Hematopoietic multipotent progenitor cell treated with erythropoietin and hydrocortisone succinate and interleukin-3 and kit ligand, for 8 days (in vitro differentiated cells): ENCODE measurements at regions not wholly inside any gene's neighbourhood (a gene's known extent, or its start where the extent isn't known, plus 50 kb on each side); places are given as distances from the start of the nearest gene placed in this dataset.
"Not testable (repeated sequence)": the region's sequence is repeated elsewhere in the genome, so short reads cannot be mapped to it uniquely, and the experiment has no call there.

ENCODE experiments used
- DNase-seq: peaks from one replicate; pipeline ENCODE4 v3.0.0-alpha.2; 2015

GRCh38 chr2:185891403-185891802, 152.8 kb downstream of the FSIP2 start:
- DNase-seq, result no peak

- no peak for DNase-seq
Measured at GRCh38 chr2:185891804-185892411, 153.3 kb downstream of the FSIP2 start.

GRCh38 chr2:185892484-185892883, 153.9 kb downstream of the FSIP2 start:
- DNase-seq, result no peak

GRCh38 chr2:185894223-185894622, 155.6 kb downstream of the FSIP2 start:
- DNase-seq, result no peak

GRCh38 chr2:185895828-185896693, 157.5 kb downstream of the FSIP2 start:
- DNase-seq, result no peak

GRCh38 chr2:185899366-185899765, 160.8 kb downstream of the FSIP2 start:
- DNase-seq, result no peak

- DNase-seq, result no peak
Measured at GRCh38 chr2:185919155-185919554, 180.6 kb downstream of the FSIP2 start.

- DNase-seq, result no peak
Measured at GRCh38 chr2:185921048-185921756, 182.6 kb downstream of the FSIP2 start.

GRCh38 chr2:185934232-185934631, 195.6 kb downstream of the FSIP2 start:
- DNase-seq, result no peak

GRCh38 chr2:185939858-185940257, 201.3 kb downstream of the FSIP2 start:
- DNase-seq, result no peak

- no peak for DNase-seq
Measured at GRCh38 chr2:185942855-185943254, 204.3 kb downstream of the FSIP2 start.

- no peak for DNase-seq
Measured at GRCh38 chr2:185947722-185948121, 209.1 kb downstream of the FSIP2 start.

- DNase-seq, result no peak
Measured at GRCh38 chr2:185952100-185952499, 213.5 kb downstream of the FSIP2 start.

GRCh38 chr2:185954389-185954788, 215.8 kb downstream of the FSIP2 start:
- no peak for DNase-seq

GRCh38 chr2:185955050-185955449, 216.4 kb downstream of the FSIP2 start:
- no peak for DNase-seq

GRCh38 chr2:185967335-185967734, 228.7 kb downstream of the FSIP2 start:
- DNase-seq, result no peak

GRCh38 chr2:185970148-185970852, 231.7 kb downstream of the FSIP2 start:
- no peak for DNase-seq

- no peak for DNase-seq
Measured at GRCh38 chr2:185978634-185979407, 240.2 kb downstream of the FSIP2 start.

GRCh38 chr2:185979546-185980071, 241.0 kb downstream of the FSIP2 start:
- no peak for DNase-seq

GRCh38 chr2:185980944-185981343, 242.3 kb downstream of the FSIP2 start:
- no peak for DNase-seq

GRCh38 chr2:185984670-185985069, 246.1 kb downstream of the FSIP2 start:
- no peak for DNase-seq

- not testable (repeated sequence) for DNase-seq
Measured at GRCh38 chr2:185988907-185989306, 250.3 kb downstream of the FSIP2 start.
